ENCODE measurements at regions not wholly inside any gene's neighbourhood (a gene's known extent, or its start where the extent isn't known, plus 50 kb on each side); places are given as distances from the start of the nearest gene placed in this dataset.

GRCh38 chr4:100933628-100934027, 413.7 kb downstream of the PPP3CA start:
- DNase-seq (no peak), ATAC-seq (no peak)
- Histone ChIP-seq H3K9me3 (no peaks in the 10 kb centered on the region), H3K27ac (no peak overlapping the region), H3K36me3 (no peaks in the 10 kb centered on the region), H3K4me1 (no peaks in the 10 kb centered on the region), H3K27me3 (no peaks in the 10 kb centered on the region), H3K4me3 (no peak overlapping the region)
- no peak for TF ChIP-seq CTCF (IDR thresholded peaks at IDR 0.05 in 4 of 5, conservative IDR thresholded peaks at IDR 0.05 in 1 of 5)
- no peak for TF ChIP-seq POLR2A (IDR thresholded peaks at IDR 0.05)
- intact Hi-C loops (cut with DNase I; ENCODE audit: low total_unique reads): no loop called here
- in situ Hi-C loops (cut with MboI; ENCODE audit: low sequenced_read_pairs in 4 of 4): no loop called here

- no peak overlapping the region for H3K4me3 ChIP-seq
- intact Hi-C loops (cut with DNase I; ENCODE audit: low total_unique reads) (no loop called here), in situ Hi-C loops (cut with MboI; ENCODE audit: low sequenced_read_pairs in 4 of 4) (no loop called here)
- TF ChIP-seq CTCF (IDR thresholded peaks at IDR 0.05 in 4 of 5, conservative IDR thresholded peaks at IDR 0.05 in 1 of 5) (no peak), POLR2A (IDR thresholded peaks at IDR 0.05) (no peak)
- no peaks in the 10 kb centered on the region for H3K36me3 ChIP-seq
- no peaks in the 10 kb centered on the region for H3K27me3 ChIP-seq
- no peaks in the 10 kb centered on the region for H3K4me1 ChIP-seq
- H3K9me3 ChIP-seq: no peaks in the 10 kb centered on the region
- DNase-seq (no peak), ATAC-seq (no peak)
- no peak overlapping the region for H3K27ac ChIP-seq
Observed at GRCh38 chr4:100929758-100930157, 411.9 kb upstream of the EMCN start.

GRCh38 chr4:100929135-100929534, 411.3 kb upstream of the EMCN start:
- H3K36me3 ChIP-seq: no peaks in the 10 kb centered on the region
- DNase-seq: no peak
- no peak overlapping the region for H3K4me3 ChIP-seq
- no peaks in the 10 kb centered on the region for H3K4me1 ChIP-seq
- no peak for ATAC-seq
- no peaks in the 10 kb centered on the region for H3K27me3 ChIP-seq
- in situ Hi-C loops (cut with MboI; ENCODE audit: low sequenced_read_pairs in 4 of 4) (no loop called here), intact Hi-C loops (cut with DNase I; ENCODE audit: low total_unique reads) (no loop called here)
- no peak for TF ChIP-seq POLR2A (IDR thresholded peaks at IDR 0.05)
- TF ChIP-seq CTCF (IDR thresholded peaks at IDR 0.05 in 4 of 5, conservative IDR thresholded peaks at IDR 0.05 in 1 of 5): no peak
- no peaks in the 10 kb centered on the region for H3K9me3 ChIP-seq
- H3K27ac ChIP-seq: no peak overlapping the region

GRCh38 chr4:100926039-100926717, 408.4 kb upstream of the EMCN start:
- no peak overlapping the region for H3K27ac ChIP-seq
- no peak for ATAC-seq
- TF ChIP-seq CTCF (IDR thresholded peaks at IDR 0.05 in 4 of 5, conservative IDR thresholded peaks at IDR 0.05 in 1 of 5): no peak
- TF ChIP-seq POLR2A (IDR thresholded peaks at IDR 0.05): no peak
- H3K27me3 ChIP-seq: no peaks in the 10 kb centered on the region
- intact Hi-C loops (cut with DNase I; ENCODE audit: low total_unique reads): no loop called here
- H3K4me3 ChIP-seq: no peak overlapping the region
- DNase-seq: no peak
- H3K36me3 ChIP-seq: no peaks in the 10 kb centered on the region
- no peaks in the 10 kb centered on the region for H3K9me3 ChIP-seq
- H3K4me1 ChIP-seq: no peaks in the 10 kb centered on the region
- in situ Hi-C loops (cut with MboI; ENCODE audit: low sequenced_read_pairs in 4 of 4): no loop called here

GRCh38 chr4:100913685-100914084, 395.9 kb upstream of the EMCN start:
- in situ Hi-C loops (cut with MboI; ENCODE audit: low sequenced_read_pairs in 4 of 4): no loop called here
- ATAC-seq: no peak
- H3K4me3 ChIP-seq: no peak overlapping the region

More at GRCh38 chr4:100913685-100914084, 395.9 kb upstream of the EMCN start:
- no peaks in the 10 kb centered on the region for H3K36me3 ChIP-seq
- H3K27me3 ChIP-seq: no peaks in the 10 kb centered on the region
- no peak for TF ChIP-seq CTCF (IDR thresholded peaks at IDR 0.05 in 4 of 5, conservative IDR thresholded peaks at IDR 0.05 in 1 of 5)
- TF ChIP-seq POLR2A (IDR thresholded peaks at IDR 0.05): no peak
- no peaks in the 10 kb centered on the region for H3K9me3 ChIP-seq
- no peak for DNase-seq
- no peak overlapping the region for H3K27ac ChIP-seq
- intact Hi-C loops (cut with DNase I; ENCODE audit: low total_unique reads): no loop called here
- no peaks in the 10 kb centered on the region for H3K4me1 ChIP-seq

Data from gastrocnemius medialis (tissue), 4 donors.